ENCODE measurements at regions not wholly inside any gene's neighbourhood (a gene's known extent, or its start where the extent isn't known, plus 50 kb on each side); places are given as distances from the start of the nearest gene placed in this dataset.
A peak's percentile ranks its signal among the peaks of the same experiment; 100 is the strongest.

DNA sequence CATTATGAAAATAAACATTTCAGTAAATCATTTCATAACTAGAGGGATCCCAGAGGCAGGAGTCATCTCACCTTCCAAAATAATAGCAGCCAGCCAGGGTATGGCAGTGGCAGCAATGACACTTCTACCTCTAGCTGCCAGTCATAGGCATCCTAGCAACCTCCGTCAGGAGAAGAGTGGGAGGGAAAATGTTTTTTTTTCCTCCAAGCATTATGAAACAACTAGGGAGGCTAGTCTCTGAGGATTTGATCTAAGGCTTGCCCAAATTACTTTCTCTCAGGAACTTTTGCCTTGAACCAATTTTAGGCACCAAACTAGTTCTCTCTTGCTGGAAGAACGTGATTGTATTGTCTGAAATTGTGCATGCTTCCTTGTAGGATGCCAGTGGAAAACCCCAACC is 208.7 kb upstream of the PREP start:
- no peak for DNase-seq (ENCODE audit: low spot score)

DNA sequence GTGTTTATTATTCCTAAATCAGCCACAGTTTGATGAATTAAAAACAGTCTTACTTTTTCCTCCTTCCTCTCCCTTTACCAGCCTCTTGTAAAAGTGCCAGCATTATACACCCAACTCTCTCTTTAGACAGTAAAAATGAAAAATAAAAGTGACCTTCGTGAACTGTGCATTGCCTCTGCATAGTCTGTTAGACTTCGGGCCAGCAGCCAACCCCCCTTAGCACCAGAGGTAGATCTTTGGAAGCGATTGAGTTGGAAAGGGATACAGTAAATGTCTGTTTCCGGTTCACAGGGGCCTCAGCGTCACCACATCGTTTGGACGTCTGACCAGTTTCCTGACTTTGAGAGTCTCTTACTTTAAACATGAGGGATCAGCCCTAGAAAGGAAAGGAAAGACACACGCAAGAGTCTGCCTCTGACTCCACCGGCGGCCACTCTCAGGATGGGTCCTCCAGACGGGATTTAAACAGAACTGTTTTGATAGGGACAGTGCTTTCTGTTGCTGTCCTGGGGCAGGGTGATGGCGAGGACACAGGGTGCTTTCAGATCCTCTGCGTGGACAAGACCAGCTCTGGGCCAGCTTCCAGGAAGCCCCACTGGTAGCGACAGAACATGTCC is 206.6 kb upstream of the PREP start:
- DNase-seq (ENCODE audit: low spot score) = peak; percentile 64

DNA sequence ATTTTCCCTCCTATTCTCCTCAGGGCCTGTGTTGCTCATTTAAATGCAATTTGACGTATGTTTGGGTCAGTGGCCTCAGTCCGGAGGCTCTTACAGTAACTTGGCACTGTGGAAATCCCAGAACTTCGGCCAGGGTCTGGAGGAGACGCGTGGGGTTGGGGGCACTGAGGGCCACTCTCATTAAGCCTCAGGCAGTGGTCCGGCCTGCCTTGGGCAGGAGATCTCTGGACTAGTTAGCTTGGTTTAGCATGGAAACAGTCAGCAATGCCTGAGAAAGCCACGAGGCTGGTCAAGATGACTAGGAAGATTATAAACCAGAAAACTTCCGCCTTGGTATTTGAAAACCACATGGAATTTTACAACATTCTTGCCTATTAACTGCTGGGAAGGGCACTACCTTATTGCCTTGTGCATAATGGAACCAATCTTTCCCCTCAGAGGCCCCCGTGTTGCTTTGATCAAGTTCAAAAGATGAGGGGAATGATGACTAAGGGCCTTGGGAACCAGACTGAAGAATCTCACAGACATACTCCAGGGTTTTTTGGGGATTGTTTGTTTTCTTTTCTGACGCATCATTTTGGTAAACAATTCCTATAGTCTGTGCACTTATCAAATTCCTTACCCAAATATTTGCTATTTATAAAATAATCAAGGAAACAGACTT is 206.0 kb upstream of the PREP start:
- DNase-seq (ENCODE audit: low spot score) = peak; percentile 73

DNA sequence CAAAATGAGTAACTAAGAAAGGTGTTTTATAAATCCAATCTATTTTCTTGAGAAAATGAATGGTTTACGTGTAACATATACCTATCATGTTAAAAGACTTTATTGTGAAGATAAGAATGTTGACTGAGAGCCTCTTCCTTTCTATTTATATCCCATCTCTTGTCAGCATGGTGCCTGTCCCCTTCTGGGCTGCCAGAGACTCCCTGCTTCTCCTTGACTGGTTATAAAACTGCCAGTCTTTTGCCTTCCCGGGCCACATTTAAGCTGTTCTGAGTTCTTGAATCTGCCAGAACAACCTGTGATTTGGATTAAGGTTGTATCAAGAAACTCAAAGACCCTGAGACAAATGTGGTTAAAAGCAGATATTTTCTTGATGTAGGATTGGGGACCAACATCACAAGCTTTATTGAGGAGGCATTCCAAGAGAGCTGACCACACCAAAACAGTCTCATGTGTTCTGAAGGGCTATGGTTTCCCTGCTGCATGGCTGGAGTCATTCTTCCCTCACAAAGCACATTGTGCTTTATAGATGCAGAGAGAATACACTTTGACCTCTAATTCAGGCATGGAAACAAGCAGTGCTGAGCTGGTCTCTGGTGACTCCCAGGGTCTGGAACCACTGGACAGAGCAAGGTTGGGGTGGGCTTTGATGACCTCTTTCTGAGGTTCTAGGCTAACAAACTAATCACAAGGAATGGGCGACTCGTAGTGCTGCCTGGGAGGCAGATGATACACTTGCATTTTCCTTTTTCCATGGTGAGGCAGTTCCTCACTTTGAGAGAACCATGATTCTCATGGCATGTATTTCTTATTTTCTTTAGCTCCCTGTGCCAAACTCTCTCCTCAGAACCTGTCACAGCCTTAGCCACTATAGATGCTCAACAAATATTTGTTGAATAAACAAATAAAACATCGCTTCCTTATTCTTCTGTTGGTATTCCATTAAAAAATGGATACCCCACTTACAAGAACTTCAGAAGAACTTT is 205.0 kb upstream of the PREP start:
- peak; percentile 22 for DNase-seq (ENCODE audit: low spot score)

DNA sequence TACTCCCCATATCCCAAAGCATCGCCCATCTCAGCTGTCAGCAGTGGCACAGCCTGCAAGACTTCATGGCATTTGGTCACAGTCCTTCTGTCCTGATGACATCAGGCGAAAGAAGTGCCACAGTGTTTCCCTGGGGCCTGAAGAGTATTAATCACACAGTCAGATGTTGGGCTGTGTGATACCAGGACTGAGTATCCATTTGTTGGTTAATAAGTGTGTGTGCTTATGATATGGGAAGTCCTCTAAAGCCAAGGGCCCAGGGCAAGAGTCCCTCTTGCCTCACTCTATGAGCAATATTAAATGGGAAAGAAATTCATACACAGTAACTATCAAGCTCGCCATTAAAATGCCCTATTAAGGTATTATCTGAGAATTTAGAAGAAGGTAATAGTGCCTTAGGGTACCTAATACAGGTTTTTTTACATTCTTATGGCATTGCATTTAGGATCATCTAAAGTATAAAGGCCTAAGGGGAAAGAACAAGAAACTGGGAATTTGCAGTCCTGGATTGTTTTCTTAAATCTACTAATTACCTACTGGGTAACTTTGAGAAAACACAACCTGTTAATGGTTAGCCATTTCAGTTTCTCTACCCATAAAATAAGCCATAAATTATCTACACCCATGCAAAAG is 204.1 kb upstream of the PREP start:
- peak; percentile 56 for DNase-seq (ENCODE audit: low spot score)

DNA sequence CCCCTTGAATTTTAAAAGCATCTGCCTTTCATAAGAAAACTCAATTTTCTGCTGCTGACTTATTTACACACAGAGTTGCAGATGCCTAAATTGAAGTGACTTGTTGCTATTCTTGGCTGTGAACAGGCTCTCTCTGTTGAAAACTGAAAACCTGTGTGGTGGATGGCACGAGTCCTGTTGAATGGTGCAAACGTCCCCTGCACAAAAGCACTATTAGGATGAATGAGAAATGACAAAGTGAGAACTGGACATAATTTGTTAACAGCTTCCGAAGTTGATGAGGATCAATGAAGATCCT is 201.7 kb upstream of the PREP start:
- DNase-seq (ENCODE audit: low spot score) = no peak

DNA sequence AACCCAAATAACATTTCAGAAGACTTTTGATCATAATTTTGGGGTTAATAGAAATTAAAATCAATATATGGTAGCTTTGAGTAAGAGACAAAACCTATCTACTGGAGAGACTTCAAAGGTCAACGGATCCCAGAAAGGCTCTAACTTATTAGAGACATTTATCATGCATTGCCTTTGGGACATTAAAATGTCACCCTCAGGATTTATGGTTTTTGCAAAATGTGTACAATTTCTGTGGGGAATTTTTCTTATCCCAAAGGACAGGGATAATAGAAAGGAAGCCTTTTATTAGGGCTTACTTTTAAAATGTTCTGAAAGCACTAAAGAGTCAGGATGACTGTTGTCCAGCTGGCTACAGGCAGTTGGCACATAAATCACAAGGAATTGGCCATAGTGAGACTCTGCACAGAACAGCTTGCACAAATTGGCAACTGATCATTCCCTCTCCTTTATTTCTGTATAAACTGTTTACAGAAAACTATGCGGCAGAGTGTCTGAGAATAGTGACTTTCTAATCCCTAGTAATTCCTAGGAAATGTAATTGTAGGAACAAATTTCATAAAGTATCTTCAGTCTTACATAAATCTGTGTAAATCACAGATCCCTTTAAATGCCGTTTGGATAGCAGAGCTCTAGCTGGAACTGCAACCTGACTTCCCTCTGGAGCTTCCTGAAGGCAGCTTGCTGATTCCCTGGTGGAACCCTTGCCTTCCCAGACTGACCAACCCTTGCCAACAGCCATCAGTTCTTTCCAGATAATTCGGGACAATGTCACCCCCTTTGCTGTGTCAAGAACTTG is 201.1 kb upstream of the PREP start:
- no peak for DNase-seq (ENCODE audit: low spot score)

DNA sequence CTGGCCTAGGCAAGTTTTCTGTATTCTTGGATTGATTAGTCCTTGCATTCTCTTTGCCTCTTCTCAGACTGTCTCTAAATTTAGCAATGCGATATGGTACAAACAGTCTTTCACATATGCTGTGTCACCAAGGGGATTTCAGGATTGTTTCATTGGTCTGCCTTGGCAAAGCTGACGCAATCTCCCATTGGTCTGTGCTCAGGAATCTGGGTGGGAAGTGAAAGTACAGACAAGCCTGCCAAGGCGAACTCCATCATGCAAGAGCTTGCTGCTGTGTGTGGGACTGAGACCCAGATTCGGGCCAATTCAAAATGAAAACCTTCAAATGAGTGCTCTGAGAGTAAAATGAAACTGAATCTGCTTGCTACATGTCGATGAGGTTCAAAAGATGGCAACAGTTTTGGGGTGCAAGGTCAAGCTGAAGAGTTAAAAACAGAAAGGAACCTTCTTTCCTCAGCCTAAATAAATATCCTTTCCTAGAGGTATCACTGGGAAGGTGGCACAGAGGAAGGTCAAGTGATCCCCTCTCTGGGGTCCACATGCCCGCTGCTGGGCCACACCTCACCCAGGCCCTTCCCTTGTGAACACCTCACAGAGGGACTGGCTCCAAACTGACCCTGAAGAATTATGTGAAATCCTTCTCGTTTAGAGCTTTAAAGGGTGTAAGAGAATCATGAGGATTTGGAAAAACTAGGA is 198.8 kb upstream of the PREP start:
- DNase-seq (ENCODE audit: low spot score) = peak; percentile 66

DNA sequence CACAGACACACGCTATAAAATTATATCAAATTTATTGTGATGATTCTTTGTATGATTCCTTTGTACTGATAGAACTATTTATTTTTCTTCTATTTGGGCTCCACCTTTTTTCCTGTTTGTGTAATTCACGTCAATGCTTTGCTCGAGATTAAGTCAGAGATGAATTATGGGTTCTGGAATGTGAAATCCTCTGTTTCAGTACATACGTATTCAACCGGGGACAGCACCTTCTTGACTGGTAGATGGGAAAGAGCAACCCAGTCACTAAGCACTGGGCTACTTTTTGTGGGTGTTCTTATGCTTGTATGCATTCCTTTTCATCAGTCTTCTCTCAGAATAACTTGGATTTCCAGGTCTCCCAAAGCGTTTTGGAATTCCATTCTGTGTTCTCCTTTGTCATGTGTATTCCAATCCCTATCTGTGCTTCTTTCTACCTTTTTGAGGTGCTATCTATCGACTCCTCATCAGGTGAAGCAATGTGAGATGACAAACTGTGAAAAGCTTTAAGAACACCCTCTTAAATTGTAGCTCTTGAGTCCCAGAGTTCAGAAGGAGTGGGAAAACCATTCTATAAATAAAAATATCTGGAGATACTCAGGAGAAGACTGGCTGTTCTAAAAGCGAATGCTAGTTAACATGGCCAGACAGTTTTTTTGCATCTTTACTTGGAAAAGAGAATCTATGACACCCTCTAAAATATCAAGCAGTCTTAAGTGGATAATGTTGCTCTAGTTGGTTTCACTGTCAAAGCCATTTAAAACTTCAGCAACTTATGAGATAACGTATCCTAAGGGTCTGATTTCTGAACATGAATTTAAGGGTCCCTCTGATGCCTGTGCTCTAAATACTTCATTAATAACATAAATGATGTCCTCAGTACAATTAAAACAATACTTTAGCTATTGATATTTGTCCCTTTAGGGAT is 197.7 kb upstream of the PREP start:
- DNase-seq (ENCODE audit: low spot score) = peak; percentile 16

DNA sequence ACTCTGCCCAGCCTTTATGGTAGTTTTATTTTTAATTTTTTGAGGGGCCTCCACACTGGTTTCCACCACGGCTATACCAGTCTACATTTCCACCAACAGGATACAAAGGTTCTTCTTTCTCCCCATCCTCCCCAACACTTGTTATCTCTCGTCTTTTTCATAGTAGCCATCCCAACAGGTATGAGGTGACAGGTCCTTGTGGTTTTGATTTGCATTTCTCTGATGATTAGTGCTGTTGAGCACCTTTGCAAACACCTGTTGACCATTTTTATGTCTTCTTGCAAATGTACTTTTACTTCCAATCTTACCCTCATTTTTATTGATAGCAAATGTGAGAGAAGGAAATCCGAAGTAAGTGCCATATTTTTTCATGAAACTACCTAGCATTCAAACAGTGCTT is 195.4 kb upstream of the PREP start:
- no peak for DNase-seq (ENCODE audit: low spot score)

DNA sequence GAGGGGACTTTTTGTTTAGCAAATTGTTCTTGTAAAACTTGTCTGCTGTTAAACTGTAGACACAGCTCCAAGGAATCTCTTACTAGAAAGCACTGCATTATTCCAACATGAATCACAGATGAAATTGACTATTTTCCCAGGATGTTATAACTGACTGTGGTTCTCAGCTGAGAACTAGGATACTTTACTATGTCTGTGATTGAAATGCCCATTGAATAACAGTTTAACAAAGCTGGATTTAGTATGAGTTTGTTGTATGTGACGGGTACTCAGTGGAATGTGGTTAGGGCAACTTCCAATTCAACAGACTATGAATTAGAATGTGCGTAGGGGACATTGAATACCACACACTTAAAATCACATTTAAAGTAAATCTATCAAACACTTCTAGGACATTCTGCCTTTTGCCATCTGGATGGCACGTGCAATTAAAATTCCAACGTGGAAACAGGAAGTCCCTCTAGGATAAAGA is 193.4 kb upstream of the PREP start:
- DNase-seq (ENCODE audit: low spot score) = no peak

DNA sequence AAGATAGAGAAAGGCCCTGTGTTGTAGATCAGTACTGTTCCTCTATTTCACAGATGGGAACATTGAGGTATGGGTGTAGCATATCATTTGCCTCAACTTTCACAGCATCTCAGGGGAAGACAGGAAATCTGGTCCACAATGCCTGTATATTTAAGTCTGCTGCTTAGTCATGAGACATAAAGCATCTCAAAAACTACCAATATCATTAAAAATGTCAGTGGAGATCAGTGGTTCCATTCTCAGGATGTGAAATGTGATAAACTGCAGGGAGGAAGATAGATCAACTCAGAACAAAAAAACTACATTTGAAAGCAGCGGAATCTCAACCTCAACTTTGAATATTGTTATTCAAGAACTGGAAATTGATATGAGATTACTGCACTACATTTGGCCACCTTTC is 192.9 kb upstream of the PREP start:
- no peak for DNase-seq (ENCODE audit: low spot score)

DNA sequence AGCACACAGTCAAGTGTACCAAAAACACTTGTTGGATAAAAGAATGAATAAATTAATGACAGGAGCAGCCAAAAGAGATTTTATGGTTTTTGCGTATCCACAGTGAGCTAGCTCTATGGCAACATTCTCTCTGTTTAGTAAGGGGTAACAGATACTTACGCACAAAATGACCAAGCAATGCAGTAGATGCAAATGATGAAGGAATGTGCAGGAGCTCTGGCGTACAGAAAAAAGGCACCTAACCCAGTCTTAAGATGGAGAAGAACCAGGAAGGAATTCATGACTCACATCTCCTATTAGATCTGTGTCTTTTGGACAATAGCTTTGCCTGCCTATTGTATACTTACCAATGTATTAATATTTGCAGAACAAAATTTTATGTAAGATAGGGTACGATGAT is 191.9 kb upstream of the PREP start:
- DNase-seq (ENCODE audit: low spot score) = no peak

DNA sequence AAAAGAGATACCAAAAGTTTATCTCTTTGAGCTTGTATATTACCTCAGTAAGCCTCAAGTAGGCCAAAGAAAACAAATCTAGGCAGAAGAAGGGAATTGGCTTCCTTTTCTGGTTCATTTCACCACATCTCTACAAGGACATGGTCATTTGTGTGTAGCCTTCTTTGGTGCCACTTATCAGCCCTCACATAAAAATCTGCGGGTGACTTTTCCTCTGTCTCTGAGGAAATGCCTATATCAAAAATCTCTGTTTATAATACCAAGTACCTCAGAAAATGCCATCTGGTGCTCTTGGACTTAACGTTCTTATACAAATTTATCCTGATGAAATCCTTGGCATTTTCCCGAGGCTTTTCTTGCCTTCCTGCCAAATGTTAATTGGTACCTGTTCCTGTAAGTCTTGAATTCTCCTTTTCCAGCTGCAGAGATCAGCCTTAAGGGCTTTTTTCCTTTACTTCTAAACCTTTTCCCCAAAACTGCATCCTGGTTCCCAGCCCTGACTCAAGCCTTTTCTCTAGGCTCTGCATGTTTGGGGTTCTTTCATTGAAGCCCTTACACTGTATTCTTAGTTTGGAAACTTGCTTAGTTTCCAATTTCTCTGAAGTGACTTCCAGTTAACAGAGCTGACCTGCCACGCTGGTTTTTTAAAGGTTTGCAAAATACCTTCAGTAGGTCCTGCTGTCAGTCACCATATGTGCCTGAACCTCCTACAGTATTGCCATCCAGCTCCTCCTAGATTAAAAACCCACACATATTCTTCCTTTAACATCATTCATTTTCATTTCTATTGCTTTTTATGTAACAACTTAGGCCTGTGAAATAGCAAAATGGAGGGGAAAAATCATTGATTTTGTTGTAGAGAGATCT is 191.2 kb upstream of the PREP start:
- no peak for DNase-seq (ENCODE audit: low spot score)

DNA sequence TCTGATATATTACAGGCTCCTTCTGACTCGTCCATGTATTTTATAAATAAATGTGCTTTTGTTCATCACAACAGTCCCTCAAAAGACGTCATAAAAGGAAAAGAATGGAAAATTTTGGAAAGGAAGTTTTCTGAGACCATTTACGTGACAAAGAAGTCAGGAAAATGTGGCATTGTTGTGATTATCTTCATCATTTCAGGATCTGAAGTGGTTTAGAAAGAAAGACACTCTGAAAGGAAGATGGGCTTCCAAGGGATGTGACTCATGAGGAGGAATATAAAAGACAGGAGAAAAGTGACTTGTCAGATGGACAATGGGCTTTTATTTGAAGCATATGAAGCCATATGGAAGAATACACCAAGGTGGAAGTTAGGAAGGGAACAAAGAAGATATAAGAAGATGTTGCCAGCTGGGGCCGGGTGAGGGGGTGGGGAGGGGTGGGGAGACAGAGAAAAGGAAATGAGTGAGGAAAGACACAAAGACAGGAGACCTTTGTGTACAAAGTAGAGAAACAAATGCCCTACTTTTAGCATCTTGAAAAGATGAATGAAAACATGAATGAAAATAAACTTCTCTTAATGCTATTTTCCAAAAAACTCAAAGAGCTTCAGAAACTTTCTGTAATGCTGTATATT is 190.3 kb upstream of the PREP start:
- no peak for DNase-seq (ENCODE audit: low spot score)

DNA sequence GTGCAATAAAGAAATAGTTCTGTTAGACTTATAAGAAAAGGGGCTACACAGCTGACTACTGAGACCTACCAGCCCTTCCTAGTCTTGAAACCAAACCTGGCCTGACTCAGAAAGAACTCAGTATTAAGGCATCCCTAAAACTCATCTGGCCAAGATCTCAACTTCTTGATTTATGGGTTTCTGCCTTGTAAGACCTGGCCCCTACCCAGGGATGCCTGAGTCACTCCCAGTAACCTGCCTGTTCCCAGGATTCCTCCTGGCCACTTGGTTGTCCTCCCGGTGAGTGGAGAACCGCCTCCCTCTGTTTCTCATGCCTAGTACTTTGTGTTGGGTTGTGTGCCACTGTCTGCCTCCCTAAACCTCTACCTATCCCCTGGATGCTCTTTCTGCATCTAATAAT is 189.4 kb upstream of the PREP start:
- DNase-seq (ENCODE audit: low spot score) = peak; percentile 22

DNA sequence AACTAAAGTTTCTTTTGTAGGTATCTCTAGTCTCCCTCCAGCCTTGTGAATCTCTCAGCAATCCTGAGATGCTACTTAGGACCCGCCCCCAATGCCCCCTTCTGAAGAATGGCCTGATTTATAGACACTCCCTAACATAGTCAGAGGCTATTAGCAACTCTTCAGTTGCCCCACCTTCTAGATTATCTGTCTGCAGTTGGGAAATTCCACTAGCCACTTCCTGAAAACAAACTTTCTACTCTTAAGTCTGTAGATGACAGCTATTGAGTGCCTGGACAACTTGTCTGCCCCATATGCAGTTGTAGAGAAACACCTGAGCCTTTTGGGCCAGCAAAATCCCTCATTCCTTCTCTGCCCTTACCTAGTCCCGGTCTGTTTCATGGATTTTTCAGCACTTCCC is 188.2 kb upstream of the PREP start:
- DNase-seq (ENCODE audit: low spot score) = no peak

DNA sequence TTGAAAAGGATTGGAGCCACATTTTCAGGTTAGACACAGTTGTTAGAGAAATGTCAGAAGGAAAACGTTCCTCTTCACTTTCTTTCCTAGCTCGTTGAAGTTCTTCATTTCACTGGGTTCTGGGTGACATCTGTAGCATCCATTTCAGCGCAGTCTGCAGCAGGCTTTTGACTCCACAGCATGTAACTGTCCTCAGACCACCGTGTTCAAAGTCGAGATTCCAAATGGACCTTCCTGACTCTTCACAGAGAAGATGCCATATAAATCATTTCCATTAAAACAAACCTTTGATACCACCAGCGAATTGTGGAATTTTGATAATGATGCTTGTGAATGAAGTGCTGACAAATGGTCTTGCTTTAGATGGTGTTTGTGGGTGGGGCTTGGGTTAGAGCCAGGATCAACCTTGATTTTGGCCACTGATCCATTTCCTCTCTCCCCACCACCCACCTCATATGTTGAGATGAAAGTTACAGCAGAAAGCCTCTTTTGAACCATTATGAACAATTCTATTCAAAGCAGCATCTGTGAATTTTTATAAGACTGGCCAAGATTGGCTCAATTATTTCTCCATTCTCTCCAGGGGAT is 185.3 kb upstream of the PREP start:
- DNase-seq (ENCODE audit: low spot score) = no peak
